ENCODE measurements at regions not wholly inside any gene's neighbourhood (a gene's known extent, or its start where the extent isn't known, plus 50 kb on each side); places are given as distances from the start of the nearest gene placed in this dataset.

DNA sequence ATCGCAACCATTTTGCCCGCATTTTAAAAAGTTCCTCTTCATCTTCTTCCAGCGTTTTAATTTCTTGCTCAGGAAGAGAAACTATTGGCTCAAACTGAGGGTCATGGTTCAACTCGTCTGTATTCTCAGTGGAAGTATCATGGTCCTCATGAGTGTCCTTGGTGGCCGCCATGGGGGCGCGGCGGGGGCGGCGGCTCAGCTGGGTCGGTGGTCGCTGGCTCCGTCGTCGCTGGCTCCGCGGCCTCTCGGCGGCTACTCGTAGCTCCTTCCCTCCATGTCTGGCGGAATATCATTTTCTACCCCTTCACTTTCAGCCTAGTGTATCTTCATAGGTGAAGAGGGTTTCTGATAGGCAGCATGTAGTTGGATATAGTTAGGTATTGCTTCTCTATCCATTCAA, 492.0 kb upstream of the MAGEB18 start:
- no peak overlapping the region for H2BK5ac ChIP-seq (ENCODE audit: low read depth, low read length)
- no peak overlapping the region for H2BK15ac ChIP-seq (ENCODE audit: low read length)
- no peak overlapping the region for H3K4ac ChIP-seq (replicated peaks; ENCODE audit: insufficient read length, low read depth, low read length)
- no peaks in the 10 kb centered on the region for H3K9me3 ChIP-seq (ENCODE audit: insufficient read depth in 2 of 2, low read depth in 1 of 2, low read length in 1 of 2)
- no peaks in the 10 kb centered on the region for H3K23me2 ChIP-seq (ENCODE audit: low read depth, low read length)
- no peaks in the 10 kb centered on the region for H3K36me3 ChIP-seq (ENCODE audit: control insufficient read depth in 2 of 4, insufficient read depth in 4 of 4, low read length in 3 of 4)
- H2BK120ac ChIP-seq (replicated peaks; ENCODE audit: low read depth, low read length) = no peak overlapping the region
- H2BK12ac ChIP-seq (ENCODE audit: low read depth, low read length) = no peak overlapping the region
- no peak overlapping the region for H2AFZ ChIP-seq (ENCODE audit: low read length)
- DNase-seq (ENCODE audit: low read depth in 1 of 2, low spot score in 2 of 2) (no peak), FAIRE-seq (no peak)
- H3K14ac ChIP-seq (ENCODE audit: insufficient read length) = no peak overlapping the region
- H2AK5ac ChIP-seq (ENCODE audit: low read depth, low read length) = no peak overlapping the region
- H3K23ac ChIP-seq (ENCODE audit: insufficient read length) = no peak overlapping the region
- 93% methylated on average over 17 of the region's 21 CpGs; no CpG with 5 or more reads in 1 of the 2 experiments for WGBS, 2 experiments (ENCODE audit: extremely low coverage in 1 of 2, insufficient coverage in 1 of 2, insufficient read length in 1 of 2, insufficient replicate concordance in 2 of 2, low coverage in 1 of 2, low lambda C conversion rate in 2 of 2, missing lambda C conversion rate in 1 of 2)
- H2BK20ac ChIP-seq (ENCODE audit: low read length) = no peak overlapping the region
- no peak overlapping the region for H3K27ac ChIP-seq (ENCODE audit: low read depth, low read length)
- no peak overlapping the region for H3K56ac ChIP-seq (replicated peaks; ENCODE audit: insufficient read length, low read depth, low read length)
- ChIA-PET POLR2A (ENCODE audit: partially characterized antibody) (no interaction called here), CTCF (ENCODE audit: partially characterized antibody) (no interaction called here)
- no peaks in the 10 kb centered on the region for H3K79me1 ChIP-seq (ENCODE audit: low read depth, low read length)
- H3K4me1 ChIP-seq (replicated peaks in 1 of 4; ENCODE audit: control insufficient read depth in 3 of 4, insufficient read depth in 4 of 4, low read length in 3 of 4) = no peaks in the 10 kb centered on the region
- H3K79me2 ChIP-seq (ENCODE audit: control insufficient read depth in 1 of 2, insufficient read depth in 2 of 2, low read length in 2 of 2) = no peaks in the 10 kb centered on the region
- H4K5ac ChIP-seq (ENCODE audit: insufficient read length, low read depth, low read length) = no peak overlapping the region
- H4K8ac ChIP-seq (ENCODE audit: extremely low read depth, insufficient read depth, low read length) = no peak overlapping the region
- no peak overlapping the region for H3K18ac ChIP-seq (ENCODE audit: extremely low read depth, low read length)
- H3K9ac ChIP-seq (replicated peaks in 1 of 4; ENCODE audit: extremely low read depth in 1 of 4, low read depth in 3 of 4, low read length in 3 of 4) = no peak overlapping the region
- H4K20me1 ChIP-seq (replicated peaks in 1 of 2; ENCODE audit: control insufficient read depth in 1 of 2, insufficient read depth in 2 of 2, low read length in 2 of 2) = no peaks in the 10 kb centered on the region
- H3K27me3 ChIP-seq (replicated peaks in 1 of 4; ENCODE audit: control insufficient read depth in 3 of 4, extremely low read depth in 1 of 4, insufficient read depth in 3 of 4, low read length in 3 of 4) = no peaks in the 10 kb centered on the region
- H4K91ac ChIP-seq (replicated peaks; ENCODE audit: insufficient read length, low read length) = no peak overlapping the region
- no peak overlapping the region for H3K4me2 ChIP-seq (ENCODE audit: insufficient read depth in 1 of 2, low read depth in 2 of 2, low read length in 2 of 2)
- no peak overlapping the region for H3K4me3 ChIP-seq (ENCODE audit: extremely low read depth in 1 of 4, insufficient read depth in 2 of 4, low read depth in 3 of 4, low read length in 4 of 4)
- TF ChIP-seq FOSL1 (IDR thresholded peaks at IDR 0.05; ENCODE audit: insufficient read depth, low read depth, low read length) (no peak), GTF2F1 (IDR thresholded peaks at IDR 0.05; ENCODE audit: borderline replicate concordance, low read depth, low read length) (no peak), RFX5 (IDR thresholded peaks at IDR 0.05; ENCODE audit: borderline replicate concordance, low read depth, low read length) (no peak), TAF1 (IDR thresholded peaks at IDR 0.05; ENCODE audit: low read depth, low read length) (no peak), NRF1 (IDR thresholded peaks at IDR 0.05; ENCODE audit: low read depth, low read length) (no peak), NANOG (IDR thresholded peaks at IDR 0.05; ENCODE audit: insufficient read depth, low read depth, low read length, poor library complexity, severe bottlenecking) (no peak), SP2 (IDR thresholded peaks at IDR 0.05; ENCODE audit: low read length) (no peak), BACH1 (IDR thresholded peaks at IDR 0.05; ENCODE audit: low read length) (no peak), SRF (IDR thresholded peaks at IDR 0.05; ENCODE audit: low read depth, low read length) (no peak), KDM1A (IDR thresholded peaks at IDR 0.05; ENCODE audit: borderline replicate concordance, low read length) (no peak), SAP30 (IDR thresholded peaks at IDR 0.05; ENCODE audit: insufficient read depth, insufficient replicate concordance, low read length) (no peak), KDM4A (IDR thresholded peaks at IDR 0.05; ENCODE audit: low read depth, low read length, severe bottlenecking) (no peak), BRCA1 (IDR thresholded peaks at IDR 0.05; ENCODE audit: low read depth, low read length) (no peak)
- TF ChIP-seq, protein P1, sequence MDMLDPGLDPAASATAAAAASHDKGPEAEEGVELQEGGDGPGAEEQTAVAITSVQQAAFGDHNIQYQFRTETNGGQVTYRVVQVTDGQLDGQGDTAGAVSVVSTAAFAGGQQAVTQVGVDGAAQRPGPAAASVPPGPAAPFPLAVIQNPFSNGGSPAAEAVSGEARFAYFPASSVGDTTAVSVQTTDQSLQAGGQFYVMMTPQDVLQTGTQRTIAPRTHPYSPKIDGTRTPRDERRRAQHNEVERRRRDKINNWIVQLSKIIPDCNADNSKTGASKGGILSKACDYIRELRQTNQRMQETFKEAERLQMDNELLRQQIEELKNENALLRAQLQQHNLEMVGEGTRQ (IDR thresholded peaks at IDR 0.05; ENCODE audit: low read length) = no peak
